ENCODE measurements at regions not wholly inside any gene's neighbourhood (a gene's known extent, or its start where the extent isn't known, plus 50 kb on each side); places are given as distances from the start of the nearest gene placed in this dataset.

DNA sequence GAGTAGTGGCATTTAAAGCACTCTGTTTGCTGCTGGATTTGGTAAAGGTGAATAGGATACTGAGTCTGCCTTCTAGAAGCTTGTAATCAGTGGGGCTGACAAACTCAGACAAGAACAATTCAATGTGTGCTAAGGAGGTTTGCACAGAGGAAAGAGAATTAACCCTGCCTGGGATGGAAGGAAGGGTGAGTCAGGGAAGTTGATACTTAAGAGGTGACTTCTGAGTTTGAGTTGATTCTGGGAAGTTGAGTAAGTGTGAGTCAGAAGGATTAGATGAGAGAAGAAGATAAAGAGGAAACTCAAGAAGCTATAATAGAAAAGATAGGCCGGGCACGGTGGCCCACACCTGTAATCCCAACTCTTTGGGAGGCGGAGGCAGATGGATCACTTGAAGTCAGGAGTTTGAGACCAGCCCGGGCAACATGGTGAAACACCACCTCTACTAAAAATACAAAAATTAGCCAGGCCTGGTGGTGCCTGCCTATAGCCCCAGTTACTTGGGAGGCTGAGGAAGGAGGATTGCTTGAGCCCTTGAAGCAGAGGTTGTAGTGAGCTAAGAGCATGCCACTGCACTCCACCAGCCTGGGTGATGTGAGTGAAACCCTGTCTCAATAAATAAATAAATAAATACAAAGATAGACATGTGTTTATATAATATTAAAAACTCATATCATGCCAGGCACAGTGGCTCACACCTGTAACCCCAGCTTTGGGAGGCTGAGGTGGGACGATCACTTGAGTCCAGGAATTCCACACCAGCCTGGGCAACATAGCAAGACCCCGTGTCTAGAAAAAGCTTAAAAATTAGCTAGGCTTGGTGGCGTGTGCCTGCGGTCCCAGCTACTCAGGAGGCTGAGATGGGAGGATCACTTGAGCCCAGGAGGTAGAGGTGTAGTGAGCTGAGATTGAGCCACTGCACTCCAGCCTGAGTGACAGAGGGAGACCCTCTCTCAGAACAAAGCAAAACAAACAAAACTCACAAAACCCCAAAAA is 126.8 kb upstream of the CPM start:
- no peaks in the 10 kb centered on the region for H3K27me3 ChIP-seq (ENCODE audit: insufficient read depth, low read depth)
- H3F3A ChIP-seq (ENCODE audit: insufficient read depth, low read depth): peaks cover 10% of the 10 kb centered on the region; the same call in 1 of the 2 replicates
- H3K4me3 ChIP-seq: no peak overlapping the region
- H3K36me3 ChIP-seq (ENCODE audit: low read depth): no peaks in the 10 kb centered on the region
- ChIA-PET POLR2A (ENCODE audit: unreplicated experiment) (no interaction called here), CTCF (no interaction called here)
- H3K9me2 ChIP-seq (ENCODE audit: insufficient read depth): no peaks in the 10 kb centered on the region
- intact Hi-C loops (cut with micrococcal nuclease; ENCODE audit: unreplicated experiment): no loop called here
- no peak overlapping the region for H2AFZ ChIP-seq
- H3K4me2 ChIP-seq: no peak overlapping the region
- no peaks in the 10 kb centered on the region for H3K4me1 ChIP-seq (replicated peaks; ENCODE audit: insufficient read depth)
- DNase-seq: peak; percentile 12 to 88
- no peak for TF ChIP-seq EZH2 (IDR thresholded peaks at IDR 0.05; ENCODE audit: low read depth)
- TF ChIP-seq, protein P1, sequence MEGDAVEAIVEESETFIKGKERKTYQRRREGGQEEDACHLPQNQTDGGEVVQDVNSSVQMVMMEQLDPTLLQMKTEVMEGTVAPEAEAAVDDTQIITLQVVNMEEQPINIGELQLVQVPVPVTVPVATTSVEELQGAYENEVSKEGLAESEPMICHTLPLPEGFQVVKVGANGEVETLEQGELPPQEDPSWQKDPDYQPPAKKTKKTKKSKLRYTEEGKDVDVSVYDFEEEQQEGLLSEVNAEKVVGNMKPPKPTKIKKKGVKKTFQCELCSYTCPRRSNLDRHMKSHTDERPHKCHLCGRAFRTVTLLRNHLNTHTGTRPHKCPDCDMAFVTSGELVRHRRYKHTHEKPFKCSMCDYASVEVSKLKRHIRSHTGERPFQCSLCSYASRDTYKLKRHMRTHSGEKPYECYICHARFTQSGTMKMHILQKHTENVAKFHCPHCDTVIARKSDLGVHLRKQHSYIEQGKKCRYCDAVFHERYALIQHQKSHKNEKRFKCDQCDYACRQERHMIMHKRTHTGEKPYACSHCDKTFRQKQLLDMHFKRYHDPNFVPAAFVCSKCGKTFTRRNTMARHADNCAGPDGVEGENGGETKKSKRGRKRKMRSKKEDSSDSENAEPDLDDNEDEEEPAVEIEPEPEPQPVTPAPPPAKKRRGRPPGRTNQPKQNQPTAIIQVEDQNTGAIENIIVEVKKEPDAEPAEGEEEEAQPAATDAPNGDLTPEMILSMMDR (conservative IDR thresholded peaks at IDR 0.05): no peak
- no peaks in the 10 kb centered on the region for H3K79me2 ChIP-seq (ENCODE audit: low read depth)
- H3K27ac ChIP-seq: peak overlapping the region; percentile 59
- H4K20me1 ChIP-seq (ENCODE audit: insufficient read depth): no peaks in the 10 kb centered on the region
- no peaks in the 10 kb centered on the region for H3K9me3 ChIP-seq (ENCODE audit: insufficient read depth, low read depth)
- no TSS peak for BruUV-seq (replicated peaks)

DNA sequence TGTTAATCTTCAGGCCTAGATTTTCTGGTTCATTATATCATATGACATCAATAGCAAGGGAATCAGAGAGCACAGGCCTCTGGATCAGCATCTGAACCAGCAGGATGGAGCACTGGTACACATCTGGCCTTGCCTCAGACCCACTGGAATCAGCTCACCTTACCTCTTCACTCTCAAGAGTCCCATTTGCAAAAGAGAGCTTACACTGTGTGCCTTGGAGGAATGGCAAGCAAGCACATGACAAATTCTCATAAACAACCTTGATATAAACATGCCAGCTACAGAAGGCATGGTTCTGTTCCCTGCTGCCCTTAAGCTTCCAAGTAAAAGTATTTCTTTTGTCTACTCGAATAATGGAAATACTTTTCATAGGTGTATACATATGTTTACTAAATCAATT is 128.6 kb upstream of the CPM start:
- H3K9me2 ChIP-seq (ENCODE audit: insufficient read depth): no peaks in the 10 kb centered on the region
- intact Hi-C loops (cut with micrococcal nuclease; ENCODE audit: unreplicated experiment): no loop called here
- POLR2A ChIA-PET (ENCODE audit: unreplicated experiment): interaction anchor here (0.6 kb wide), 1 partner anchor 519 kb away, joined by 4 read pairs; no protein-coding TSS in a partner anchor
- no peak for DNase-seq
- H3K27ac ChIP-seq: no peak overlapping the region
- H4K20me1 ChIP-seq (ENCODE audit: insufficient read depth): no peaks in the 10 kb centered on the region
- BruUV-seq (replicated peaks): no TSS peak
- no peak overlapping the region for H2AFZ ChIP-seq
- no peaks in the 10 kb centered on the region for H3K79me2 ChIP-seq (ENCODE audit: low read depth)
- H3K27me3 ChIP-seq (ENCODE audit: insufficient read depth, low read depth): no peaks in the 10 kb centered on the region
- H3K36me3 ChIP-seq (ENCODE audit: low read depth): no peaks in the 10 kb centered on the region
- CTCF ChIA-PET: no interaction called here
- no peak for TF ChIP-seq EZH2 (IDR thresholded peaks at IDR 0.05; ENCODE audit: low read depth)
- TF ChIP-seq, protein P1 (conservative IDR thresholded peaks at IDR 0.05): no peak
- H3K9me3 ChIP-seq (ENCODE audit: insufficient read depth, low read depth): no peaks in the 10 kb centered on the region
- peaks cover 6% of the 10 kb centered on the region for H3K4me1 ChIP-seq (replicated peaks; ENCODE audit: insufficient read depth)
- H3K4me2 ChIP-seq: no peak overlapping the region
- H3F3A ChIP-seq (ENCODE audit: insufficient read depth, low read depth): peaks cover 10% of the 10 kb centered on the region; the same call in 1 of the 2 replicates
- H3K4me3 ChIP-seq: no peak overlapping the region

DNA sequence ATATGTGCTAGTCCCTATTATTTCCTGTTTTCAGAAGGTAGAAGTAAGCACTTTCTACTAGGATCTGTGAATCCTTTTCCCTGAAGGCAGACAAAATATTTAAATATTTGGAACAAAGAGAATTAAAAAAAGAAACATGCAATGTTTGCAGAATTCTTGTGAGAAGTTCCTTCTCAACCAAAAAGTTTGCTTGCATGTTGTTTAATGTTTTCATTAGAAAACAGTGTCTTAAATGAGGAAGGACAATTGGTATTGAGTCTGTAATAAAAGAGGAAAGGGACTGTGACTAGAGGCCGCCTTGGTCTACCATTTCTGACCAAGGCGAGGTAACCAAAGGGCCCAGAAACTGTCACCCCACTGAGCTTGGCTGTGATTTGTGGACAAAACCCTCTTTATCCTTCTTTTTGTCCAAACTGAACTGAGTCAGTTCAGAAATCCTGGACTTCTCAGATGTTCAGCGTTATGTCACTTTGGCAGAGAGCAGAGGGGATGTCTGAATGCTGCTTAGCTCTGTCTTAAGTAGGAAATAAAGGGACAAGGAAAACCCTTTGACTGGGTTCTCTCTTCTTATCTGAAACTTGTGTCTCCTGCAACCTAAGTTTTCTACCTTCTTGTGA is 129.8 kb upstream of the CPM start:
- TF ChIP-seq, protein P1 (conservative IDR thresholded peaks at IDR 0.05): no peak
- intact Hi-C loops (cut with micrococcal nuclease; ENCODE audit: unreplicated experiment): no loop called here
- Histone ChIP-seq H3K9me2 (ENCODE audit: insufficient read depth) (no peaks in the 10 kb centered on the region), H3K9me3 (ENCODE audit: insufficient read depth, low read depth) (no peaks in the 10 kb centered on the region), H3K4me3 (no peak overlapping the region), H3K4me1 (replicated peaks; ENCODE audit: insufficient read depth) (peaks cover 6% of the 10 kb centered on the region), H3K36me3 (ENCODE audit: low read depth) (no peaks in the 10 kb centered on the region), H3K4me2 (no peak overlapping the region), H3F3A (ENCODE audit: insufficient read depth, low read depth) (peaks cover 10% of the 10 kb centered on the region; the same call in 1 of the 2 replicates), H3K27ac (no peak overlapping the region), H4K20me1 (ENCODE audit: insufficient read depth) (no peaks in the 10 kb centered on the region), H3K79me2 (ENCODE audit: low read depth) (no peaks in the 10 kb centered on the region), H2AFZ (no peak overlapping the region), H3K27me3 (ENCODE audit: insufficient read depth, low read depth) (no peaks in the 10 kb centered on the region)
- BruUV-seq (replicated peaks): no TSS peak
- ChIA-PET POLR2A (ENCODE audit: unreplicated experiment) (no interaction called here), CTCF (no interaction called here)
- no peak for DNase-seq

Data from PC-9 (cell line).